ENCODE measurements at regions not wholly inside any gene's neighbourhood (a gene's known extent, or its start where the extent isn't known, plus 50 kb on each side); places are given as distances from the start of the nearest gene placed in this dataset.

- H3K4me3 ChIP-seq (replicated peaks in 1 of 2; ENCODE audit: low read depth in 1 of 2, low read length in 2 of 2) = no peak overlapping the region
- no TSS peak for BruUV-seq (replicated peaks)
- CTCF ChIA-PET = no interaction called here
- no peaks in the 10 kb centered on the region for H4K20me1 ChIP-seq (ENCODE audit: insufficient read depth)
- H3K36me3 ChIP-seq (ENCODE audit: control insufficient read depth in 1 of 2, insufficient read depth in 2 of 2, low read length in 2 of 2) = no peaks in the 10 kb centered on the region
- H3K4me2 ChIP-seq (ENCODE audit: low read length) = no peak overlapping the region
- H3K27me3 ChIP-seq (ENCODE audit: insufficient read depth, low read length) = peaks cover 7% of the 10 kb centered on the region; the same call in 1 of the 2 replicates
- no peaks in the 10 kb centered on the region for H3K9me3 ChIP-seq (ENCODE audit: control insufficient read depth in 1 of 2, insufficient read depth in 1 of 2, low read depth in 1 of 2, low read length in 2 of 2)
- ATAC-seq = no peak
- TF ChIP-seq, protein P1, sequence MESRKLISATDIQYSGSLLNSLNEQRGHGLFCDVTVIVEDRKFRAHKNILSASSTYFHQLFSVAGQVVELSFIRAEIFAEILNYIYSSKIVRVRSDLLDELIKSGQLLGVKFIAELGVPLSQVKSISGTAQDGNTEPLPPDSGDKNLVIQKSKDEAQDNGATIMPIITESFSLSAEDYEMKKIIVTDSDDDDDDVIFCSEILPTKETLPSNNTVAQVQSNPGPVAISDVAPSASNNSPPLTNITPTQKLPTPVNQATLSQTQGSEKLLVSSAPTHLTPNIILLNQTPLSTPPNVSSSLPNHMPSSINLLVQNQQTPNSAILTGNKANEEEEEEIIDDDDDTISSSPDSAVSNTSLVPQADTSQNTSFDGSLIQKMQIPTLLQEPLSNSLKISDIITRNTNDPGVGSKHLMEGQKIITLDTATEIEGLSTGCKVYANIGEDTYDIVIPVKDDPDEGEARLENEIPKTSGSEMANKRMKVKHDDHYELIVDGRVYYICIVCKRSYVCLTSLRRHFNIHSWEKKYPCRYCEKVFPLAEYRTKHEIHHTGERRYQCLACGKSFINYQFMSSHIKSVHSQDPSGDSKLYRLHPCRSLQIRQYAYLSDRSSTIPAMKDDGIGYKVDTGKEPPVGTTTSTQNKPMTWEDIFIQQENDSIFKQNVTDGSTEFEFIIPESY (IDR thresholded peaks at IDR 0.05; ENCODE audit: extremely low read depth, insufficient replicate concordance, low read length) = no peak
- TF ChIP-seq, protein P2, sequence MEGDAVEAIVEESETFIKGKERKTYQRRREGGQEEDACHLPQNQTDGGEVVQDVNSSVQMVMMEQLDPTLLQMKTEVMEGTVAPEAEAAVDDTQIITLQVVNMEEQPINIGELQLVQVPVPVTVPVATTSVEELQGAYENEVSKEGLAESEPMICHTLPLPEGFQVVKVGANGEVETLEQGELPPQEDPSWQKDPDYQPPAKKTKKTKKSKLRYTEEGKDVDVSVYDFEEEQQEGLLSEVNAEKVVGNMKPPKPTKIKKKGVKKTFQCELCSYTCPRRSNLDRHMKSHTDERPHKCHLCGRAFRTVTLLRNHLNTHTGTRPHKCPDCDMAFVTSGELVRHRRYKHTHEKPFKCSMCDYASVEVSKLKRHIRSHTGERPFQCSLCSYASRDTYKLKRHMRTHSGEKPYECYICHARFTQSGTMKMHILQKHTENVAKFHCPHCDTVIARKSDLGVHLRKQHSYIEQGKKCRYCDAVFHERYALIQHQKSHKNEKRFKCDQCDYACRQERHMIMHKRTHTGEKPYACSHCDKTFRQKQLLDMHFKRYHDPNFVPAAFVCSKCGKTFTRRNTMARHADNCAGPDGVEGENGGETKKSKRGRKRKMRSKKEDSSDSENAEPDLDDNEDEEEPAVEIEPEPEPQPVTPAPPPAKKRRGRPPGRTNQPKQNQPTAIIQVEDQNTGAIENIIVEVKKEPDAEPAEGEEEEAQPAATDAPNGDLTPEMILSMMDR (IDR thresholded peaks at IDR 0.05 in 2 of 3, conservative IDR thresholded peaks at IDR 0.05 in 1 of 3; ENCODE audit: borderline replicate concordance in 1 of 3, insufficient read depth in 1 of 3, low read depth in 2 of 3, low read length in 2 of 3) = no peak
- TF ChIP-seq SIN3A (IDR thresholded peaks at IDR 0.05; ENCODE audit: low read depth) (no peak), YY1 (IDR thresholded peaks at IDR 0.05; ENCODE audit: extremely low read depth, insufficient replicate concordance, low read depth, low read length) (no peak), CEBPB (IDR thresholded peaks at IDR 0.05; ENCODE audit: low read depth) (no peak), RAD21 (IDR thresholded peaks at IDR 0.05; ENCODE audit: low read depth) (no peak), ZFX (IDR thresholded peaks at IDR 0.05) (no peak), POLR2A (IDR thresholded peaks at IDR 0.05; ENCODE audit: borderline replicate concordance, extremely low read depth, insufficient read depth, insufficient read length) (no peak), EZH2phosphoT487 (IDR thresholded peaks at IDR 0.05; ENCODE audit: borderline replicate concordance) (no peak), SRF (IDR thresholded peaks at IDR 0.05; ENCODE audit: low read depth) (no peak), TCF7L2 (IDR thresholded peaks at IDR 0.05; ENCODE audit: borderline replicate concordance, extremely low read depth, insufficient read depth, insufficient read length) (no peak), EZH2 (IDR thresholded peaks at IDR 0.05) (no peak), JUND (IDR thresholded peaks at IDR 0.05) (no peak), FOSL1 (IDR thresholded peaks at IDR 0.05; ENCODE audit: low read depth) (no peak), EGR1 (IDR thresholded peaks at IDR 0.05; ENCODE audit: low read depth) (no peak), CBX3 (IDR thresholded peaks at IDR 0.05; ENCODE audit: low read depth) (no peak), POLR2AphosphoS5 (IDR thresholded peaks at IDR 0.05; ENCODE audit: low read depth, low read length) (no peak)
- TF ChIP-seq, protein P3, sequence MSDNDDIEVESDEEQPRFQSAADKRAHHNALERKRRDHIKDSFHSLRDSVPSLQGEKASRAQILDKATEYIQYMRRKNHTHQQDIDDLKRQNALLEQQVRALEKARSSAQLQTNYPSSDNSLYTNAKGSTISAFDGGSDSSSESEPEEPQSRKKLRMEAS (IDR thresholded peaks at IDR 0.05) = no peak
- TF ChIP-seq, protein P4, sequence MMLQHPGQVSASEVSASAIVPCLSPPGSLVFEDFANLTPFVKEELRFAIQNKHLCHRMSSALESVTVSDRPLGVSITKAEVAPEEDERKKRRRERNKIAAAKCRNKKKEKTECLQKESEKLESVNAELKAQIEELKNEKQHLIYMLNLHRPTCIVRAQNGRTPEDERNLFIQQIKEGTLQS (IDR thresholded peaks at IDR 0.05) = no peak
- TF ChIP-seq, protein P5, sequence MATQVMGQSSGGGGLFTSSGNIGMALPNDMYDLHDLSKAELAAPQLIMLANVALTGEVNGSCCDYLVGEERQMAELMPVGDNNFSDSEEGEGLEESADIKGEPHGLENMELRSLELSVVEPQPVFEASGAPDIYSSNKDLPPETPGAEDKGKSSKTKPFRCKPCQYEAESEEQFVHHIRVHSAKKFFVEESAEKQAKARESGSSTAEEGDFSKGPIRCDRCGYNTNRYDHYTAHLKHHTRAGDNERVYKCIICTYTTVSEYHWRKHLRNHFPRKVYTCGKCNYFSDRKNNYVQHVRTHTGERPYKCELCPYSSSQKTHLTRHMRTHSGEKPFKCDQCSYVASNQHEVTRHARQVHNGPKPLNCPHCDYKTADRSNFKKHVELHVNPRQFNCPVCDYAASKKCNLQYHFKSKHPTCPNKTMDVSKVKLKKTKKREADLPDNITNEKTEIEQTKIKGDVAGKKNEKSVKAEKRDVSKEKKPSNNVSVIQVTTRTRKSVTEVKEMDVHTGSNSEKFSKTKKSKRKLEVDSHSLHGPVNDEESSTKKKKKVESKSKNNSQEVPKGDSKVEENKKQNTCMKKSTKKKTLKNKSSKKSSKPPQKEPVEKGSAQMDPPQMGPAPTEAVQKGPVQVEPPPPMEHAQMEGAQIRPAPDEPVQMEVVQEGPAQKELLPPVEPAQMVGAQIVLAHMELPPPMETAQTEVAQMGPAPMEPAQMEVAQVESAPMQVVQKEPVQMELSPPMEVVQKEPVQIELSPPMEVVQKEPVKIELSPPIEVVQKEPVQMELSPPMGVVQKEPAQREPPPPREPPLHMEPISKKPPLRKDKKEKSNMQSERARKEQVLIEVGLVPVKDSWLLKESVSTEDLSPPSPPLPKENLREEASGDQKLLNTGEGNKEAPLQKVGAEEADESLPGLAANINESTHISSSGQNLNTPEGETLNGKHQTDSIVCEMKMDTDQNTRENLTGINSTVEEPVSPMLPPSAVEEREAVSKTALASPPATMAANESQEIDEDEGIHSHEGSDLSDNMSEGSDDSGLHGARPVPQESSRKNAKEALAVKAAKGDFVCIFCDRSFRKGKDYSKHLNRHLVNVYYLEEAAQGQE (IDR thresholded peaks at IDR 0.05; ENCODE audit: low read depth) = no peak
- intact Hi-C loops (cut with micrococcal nuclease) = no loop called here
- H3K9me2 ChIP-seq (ENCODE audit: insufficient read depth) = no peaks in the 10 kb centered on the region
- H3K79me2 ChIP-seq (ENCODE audit: insufficient read depth, low read length) = no peaks in the 10 kb centered on the region
- H2AFZ ChIP-seq (ENCODE audit: low read depth, low read length, poor library complexity, severe bottlenecking) = no peak overlapping the region
- H3K4me1 ChIP-seq (ENCODE audit: control insufficient read depth in 1 of 2, insufficient read depth in 2 of 2, low read length in 2 of 2) = no peaks in the 10 kb centered on the region
- POLR2A ChIA-PET = no interaction called here
- no peak overlapping the region for H3K9ac ChIP-seq (ENCODE audit: low read length)
- RAD21 ChIA-PET (ENCODE audit: low non-redundant PET in 1 of 2, low total read pairs in 2 of 2, uncharacterized antibody in 2 of 2, unreplicated experiment in 2 of 2) = no interaction called here
- no peak overlapping the region for H3K27ac ChIP-seq (ENCODE audit: low read depth, low read length)
- no peak for DNase-seq (ENCODE audit: low read depth, low spot score)
Observed at GRCh38 chr20:58004900-58005299, 223.6 kb downstream of the ANKRD60 start.

Measured in HCT116 (cell line).